Astrocyte of the spinal cord (primary cell): ENCODE measurements at regions not wholly inside any gene's neighbourhood (a gene's known extent, or its start where the extent isn't known, plus 50 kb on each side); places are given as distances from the start of the nearest gene placed in this dataset.

Experiments
- DNase-seq: peaks from one replicate; pipeline ENCODE4 v3.0.0; 2011; ENCODE audit warnings: low read depth, low spot score
- H3K4me3 ChIP-seq: 2 replicates; pipeline ENCODE4 v1.5.1; 2011; ENCODE audit warnings: low read depth, mild to moderate bottlenecking, low read length, moderate library complexity
- CTCF ChIP-seq: IDR thresholded peaks from 2 replicates; pipeline ENCODE4 v1.5.1; 2012; ENCODE audit warnings: low read depth, mild to moderate bottlenecking, low read length, inconsistent platforms
- in situ Hi-C: cut with HindIII; loops from 2 replicates; pipeline ENCODE4 v1.10.0; 2017; ENCODE audit warnings: low sequenced_read_pairs

- in situ Hi-C loops: no loop called here
- no peak for DNase-seq
- no peak overlapping the region for H3K4me3 ChIP-seq
- TF ChIP-seq CTCF: no peak
Measured at GRCh38 chr2:221926327-221926726, 354.2 kb upstream of the EPHA4 start.

GRCh38 chr2:221924576-221924975 is 352.5 kb upstream of the EPHA4 start:
- no peak for DNase-seq
- in situ Hi-C loops: no loop called here
- no peak overlapping the region for H3K4me3 ChIP-seq
- TF ChIP-seq CTCF: no peak

- no peak overlapping the region for H3K4me3 ChIP-seq
- no peak for DNase-seq
- no peak for TF ChIP-seq CTCF
- in situ Hi-C loops: no loop called here
Measured at GRCh38 chr2:221915926-221916325, 343.8 kb upstream of the EPHA4 start.

DNA sequence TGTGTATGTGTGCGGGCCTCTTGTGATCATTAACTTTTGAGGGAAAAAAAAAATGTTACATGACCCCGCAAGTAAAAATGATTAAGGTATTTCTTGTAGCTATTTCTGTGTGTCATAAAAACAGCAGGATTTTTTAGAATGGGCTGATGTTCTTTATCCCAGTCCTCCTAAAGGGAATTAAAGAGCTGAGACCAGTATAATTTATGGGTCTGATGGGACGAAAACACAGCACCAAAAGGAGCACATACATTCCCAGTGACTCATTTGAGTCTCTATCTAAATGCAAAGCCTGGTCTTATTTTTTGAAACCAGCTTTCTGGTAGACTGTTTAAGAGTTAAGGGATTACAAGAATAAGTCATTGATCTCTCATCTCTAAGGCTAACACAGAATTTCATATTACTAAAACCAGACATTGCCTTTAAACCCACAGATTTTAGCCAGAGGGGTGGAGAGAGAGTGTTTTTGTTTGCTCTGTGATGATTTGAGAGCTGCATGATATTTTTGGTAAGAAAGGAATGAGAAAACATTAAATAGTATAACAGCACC is 342.3 kb upstream of the EPHA4 start:
- no peak for TF ChIP-seq CTCF
- in situ Hi-C loops: no loop called here

DNA sequence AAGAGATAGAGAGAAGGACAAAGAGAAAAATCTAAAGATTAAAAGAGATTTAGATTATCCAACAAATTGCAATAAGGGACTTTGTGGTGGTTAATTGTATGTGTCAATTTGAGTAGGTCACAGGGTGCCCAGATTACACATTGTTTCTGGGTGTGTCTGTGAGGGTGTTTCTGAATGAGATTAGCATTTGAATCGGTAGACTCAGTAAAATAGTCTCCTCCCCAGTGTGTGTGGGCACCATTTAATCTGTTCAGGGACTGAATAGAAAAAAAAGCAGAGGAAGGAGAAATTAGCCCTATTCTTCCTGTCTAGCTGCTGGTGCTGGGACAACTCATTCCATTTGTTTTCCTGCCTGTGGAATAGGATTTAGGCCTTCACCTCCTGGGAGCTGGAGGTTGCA is 339.8 kb upstream of the EPHA4 start:
- in situ Hi-C loops: no loop called here
- no peak for DNase-seq
- no peak for TF ChIP-seq CTCF
- no peak overlapping the region for H3K4me3 ChIP-seq

More for the DNA sequence above, 342.3 kb upstream of the EPHA4 start:
- no peak overlapping the region for H3K4me3 ChIP-seq
- DNase-seq: peak; percentile 22

GRCh38 chr2:221911321-221911720 is 339.2 kb upstream of the EPHA4 start:
- no peak for TF ChIP-seq CTCF
- in situ Hi-C loops: no loop called here
- no peak overlapping the region for H3K4me3 ChIP-seq
- DNase-seq: no peak

DNA sequence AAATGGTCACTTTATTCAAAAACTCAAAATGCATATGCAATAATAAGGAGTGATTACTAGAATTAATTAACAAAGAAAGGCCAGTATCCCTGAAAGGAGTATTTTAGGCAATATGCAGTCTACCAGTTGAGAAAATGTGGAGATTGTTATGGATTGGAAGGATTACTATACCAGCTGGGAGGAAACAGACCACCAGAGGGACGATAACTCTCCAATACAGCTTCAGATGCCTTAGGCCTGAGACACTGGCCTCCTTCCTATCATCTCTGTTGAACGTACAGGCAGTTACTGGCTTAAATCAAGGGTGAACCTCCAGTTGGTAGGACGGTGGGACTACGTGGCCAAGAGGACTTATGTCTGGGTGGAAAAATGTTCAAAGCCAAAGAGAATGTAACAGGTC is 336.4 kb upstream of the EPHA4 start:
- no peak for DNase-seq
- H3K4me3 ChIP-seq: no peak overlapping the region
- TF ChIP-seq CTCF: no peak
- in situ Hi-C loops: no loop called here
